Peyer's patch (tissue), 4 donors: ENCODE measurements at regions not wholly inside any gene's neighbourhood (a gene's known extent, or its start where the extent isn't known, plus 50 kb on each side); places are given as distances from the start of the nearest gene placed in this dataset.

Source experiments
- DNase-seq, 3 donors: peaks; one replicate each; pipeline ENCODE4 v3.0.0-alpha.2; 2017 to 2019
- H3K27ac ChIP-seq, 4 donors: fragments of 200-600 bp; sonication (generic); one replicate each; pipeline ENCODE4 v1.5.1; 2016 to 2019
- H3K27me3 ChIP-seq, 2 donors: fragments of 200-600 bp; sonication (generic); one replicate each; pipeline ENCODE4 v1.5.1; 2019
- H3K36me3 ChIP-seq, 3 donors: fragments of 200-600 bp; sonication (generic); one replicate each; pipeline ENCODE4 v1.5.1; 2016 to 2019
- H3K4me1 ChIP-seq, 4 donors: fragments of 200-600 bp; sonication (generic); one replicate each; pipeline ENCODE4 v1.5.1; 2016 to 2019
- H3K4me3 ChIP-seq, 4 donors: fragments of 200-600 bp; sonication (generic); 1 replicate in 3 of 4; 2 replicates in 1 of 4; pipeline ENCODE4 v1.5.1; 2016 to 2019; ENCODE audit warnings: mild to moderate bottlenecking in 1 of 4
- H3K9me3 ChIP-seq, 4 donors: fragments of 200-600 bp; sonication (generic); one replicate each; pipeline ENCODE4 v1.5.1; 2016 to 2019; ENCODE audit warnings: mild to moderate bottlenecking in 1 of 4
- POLR2A ChIP-seq, 2 donors: fragments of 450-650 bp; IDR thresholded peaks; one replicate each; pipeline ENCODE4 v1.5.1; 2017; ENCODE audit warnings: antibody characterized with exemption in 2 of 2, mild to moderate bottlenecking in 2 of 2, moderate library complexity in 2 of 2
- TF ChIP-seq, protein P1 (sequence below), 6 experiments: fragments of 450-650 bp in 4 of 6; fragments of 200-600 bp in 2 of 6; sonication (generic) in 1 of 6; IDR thresholded peaks; one replicate each; pipeline ENCODE4 v1.5.1; 2017 to 2019; ENCODE audit warnings: antibody characterized with exemption in 6 of 6, mild to moderate bottlenecking in 3 of 6, moderate library complexity in 1 of 6

DNA sequence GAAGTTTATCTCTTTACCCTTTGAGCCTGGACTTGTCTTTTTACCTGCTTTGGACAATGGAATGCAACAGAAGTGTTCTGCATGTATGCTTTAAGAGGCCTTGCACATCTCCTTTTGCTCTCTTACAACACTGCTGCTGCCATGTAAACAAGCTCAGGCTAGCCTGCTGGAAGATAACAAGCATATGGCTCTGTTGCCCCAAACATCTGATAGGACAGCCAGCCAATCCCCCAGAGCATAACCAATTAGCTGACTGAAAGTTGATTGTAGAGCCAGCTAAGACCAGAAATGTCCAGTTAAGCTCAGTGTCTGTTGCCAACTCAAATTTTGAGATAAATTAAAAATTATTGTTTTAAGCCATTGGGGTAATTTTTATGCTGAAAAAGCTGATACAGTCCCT is 510.6 kb upstream of the CNKSR2 start:
- H3K4me1 ChIP-seq, result no peaks in the 10 kb centered on the region
- H3K27me3 ChIP-seq, result no peaks in the 10 kb centered on the region
- no peak for DNase-seq
- no peaks in the 10 kb centered on the region for H3K36me3 ChIP-seq
- H3K9me3 ChIP-seq, result peaks cover 0 to 9% (median 0%) of the 10 kb centered on the region in 4 donors
- no peak overlapping the region for H3K27ac ChIP-seq
- H3K4me3 ChIP-seq, result no peak overlapping the region
- no peak for TF ChIP-seq POLR2A (IDR thresholded peaks at IDR 0.05)
- TF ChIP-seq, protein P1, sequence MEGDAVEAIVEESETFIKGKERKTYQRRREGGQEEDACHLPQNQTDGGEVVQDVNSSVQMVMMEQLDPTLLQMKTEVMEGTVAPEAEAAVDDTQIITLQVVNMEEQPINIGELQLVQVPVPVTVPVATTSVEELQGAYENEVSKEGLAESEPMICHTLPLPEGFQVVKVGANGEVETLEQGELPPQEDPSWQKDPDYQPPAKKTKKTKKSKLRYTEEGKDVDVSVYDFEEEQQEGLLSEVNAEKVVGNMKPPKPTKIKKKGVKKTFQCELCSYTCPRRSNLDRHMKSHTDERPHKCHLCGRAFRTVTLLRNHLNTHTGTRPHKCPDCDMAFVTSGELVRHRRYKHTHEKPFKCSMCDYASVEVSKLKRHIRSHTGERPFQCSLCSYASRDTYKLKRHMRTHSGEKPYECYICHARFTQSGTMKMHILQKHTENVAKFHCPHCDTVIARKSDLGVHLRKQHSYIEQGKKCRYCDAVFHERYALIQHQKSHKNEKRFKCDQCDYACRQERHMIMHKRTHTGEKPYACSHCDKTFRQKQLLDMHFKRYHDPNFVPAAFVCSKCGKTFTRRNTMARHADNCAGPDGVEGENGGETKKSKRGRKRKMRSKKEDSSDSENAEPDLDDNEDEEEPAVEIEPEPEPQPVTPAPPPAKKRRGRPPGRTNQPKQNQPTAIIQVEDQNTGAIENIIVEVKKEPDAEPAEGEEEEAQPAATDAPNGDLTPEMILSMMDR (IDR thresholded peaks at IDR 0.05), result no peak

DNA sequence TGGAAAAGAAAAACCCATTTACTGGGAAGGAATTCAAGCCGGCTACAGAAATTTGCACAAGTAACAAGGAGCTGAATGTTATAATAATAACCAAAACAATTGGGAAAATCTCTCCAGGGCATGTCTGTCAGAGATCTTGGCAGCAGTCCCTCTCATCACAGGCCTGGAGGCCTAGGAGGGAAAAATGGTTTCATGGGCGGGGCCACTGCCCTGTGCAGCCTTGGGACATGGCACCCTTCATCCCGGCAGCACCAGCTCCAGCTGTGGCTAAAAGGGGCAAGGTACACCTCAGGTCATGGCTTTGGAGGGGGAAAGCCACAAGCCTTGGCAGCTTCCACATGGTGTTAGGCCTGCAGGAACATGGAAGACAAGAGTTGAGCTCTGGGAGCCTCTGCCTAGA is 513.1 kb upstream of the CNKSR2 start:
- no peaks in the 10 kb centered on the region for H3K4me1 ChIP-seq
- H3K36me3 ChIP-seq, result no peaks in the 10 kb centered on the region
- H3K4me3 ChIP-seq, result no peak overlapping the region
- no peak overlapping the region for H3K27ac ChIP-seq
- TF ChIP-seq POLR2A (IDR thresholded peaks at IDR 0.05), result no peak
- TF ChIP-seq, protein P1 (IDR thresholded peaks at IDR 0.05), result no peak
- peaks cover 0 to 9% (median 0%) of the 10 kb centered on the region in 4 donors for H3K9me3 ChIP-seq
- H3K27me3 ChIP-seq, result no peaks in the 10 kb centered on the region
- DNase-seq, result no peak

DNA sequence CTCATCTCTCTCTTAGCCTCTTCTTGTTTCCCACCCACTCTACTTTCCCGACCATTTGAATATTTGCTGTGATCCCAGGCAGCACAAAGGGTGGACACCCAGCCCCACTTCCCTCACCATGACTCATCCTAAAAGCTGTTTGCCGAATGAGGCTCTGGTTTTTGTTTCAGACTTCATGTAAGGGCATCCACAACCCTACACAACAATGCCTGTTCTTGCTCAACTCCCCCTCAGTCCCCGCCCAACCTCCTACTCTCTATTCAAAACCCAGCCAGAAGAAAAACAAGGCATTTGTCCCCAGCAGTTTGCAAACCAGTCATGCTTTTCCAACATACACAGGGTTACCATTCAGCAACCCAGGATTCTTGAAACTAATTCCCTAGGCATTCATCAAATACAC is 516.5 kb upstream of the CNKSR2 start:
- peaks cover 0 to 9% (median 0%) of the 10 kb centered on the region in 4 donors for H3K9me3 ChIP-seq
- no peaks in the 10 kb centered on the region for H3K36me3 ChIP-seq
- no peak overlapping the region for H3K4me3 ChIP-seq
- no peak for DNase-seq
- H3K27ac ChIP-seq, result no peak overlapping the region
- no peaks in the 10 kb centered on the region for H3K4me1 ChIP-seq
- H3K27me3 ChIP-seq, result no peaks in the 10 kb centered on the region
- TF ChIP-seq, protein P1 (IDR thresholded peaks at IDR 0.05), result no peak
- TF ChIP-seq POLR2A (IDR thresholded peaks at IDR 0.05), result no peak

DNA sequence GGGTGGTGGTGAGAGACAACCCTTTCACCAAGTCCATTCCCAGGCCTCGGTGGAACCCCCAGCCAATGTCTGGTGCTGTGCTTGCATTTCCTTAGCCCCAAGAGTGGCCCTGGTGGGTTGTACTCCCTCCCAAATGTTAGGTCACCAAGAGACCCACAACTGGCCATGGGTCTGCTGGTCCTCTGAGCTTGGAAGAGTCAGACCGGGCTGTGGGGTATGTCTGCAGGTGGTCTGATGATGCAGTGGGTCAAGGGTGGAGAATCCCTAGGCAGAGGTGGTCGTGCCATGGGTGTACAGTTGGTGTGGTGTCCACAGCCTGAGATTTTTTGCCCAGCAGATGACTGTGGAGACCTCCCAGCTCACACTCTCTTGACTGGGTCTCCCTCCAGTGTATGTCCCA is 535.7 kb upstream of the CNKSR2 start:
- Histone ChIP-seq H3K9me3 (no peaks in the 10 kb centered on the region), H3K4me3 (no peak overlapping the region), H3K4me1 (no peaks in the 10 kb centered on the region), H3K27me3 (no peaks in the 10 kb centered on the region), H3K27ac (no peak overlapping the region), H3K36me3 (no peaks in the 10 kb centered on the region)
- TF ChIP-seq, protein P1 (IDR thresholded peaks at IDR 0.05), result no peak
- no peak for TF ChIP-seq POLR2A (IDR thresholded peaks at IDR 0.05)
- DNase-seq, result no peak

DNA sequence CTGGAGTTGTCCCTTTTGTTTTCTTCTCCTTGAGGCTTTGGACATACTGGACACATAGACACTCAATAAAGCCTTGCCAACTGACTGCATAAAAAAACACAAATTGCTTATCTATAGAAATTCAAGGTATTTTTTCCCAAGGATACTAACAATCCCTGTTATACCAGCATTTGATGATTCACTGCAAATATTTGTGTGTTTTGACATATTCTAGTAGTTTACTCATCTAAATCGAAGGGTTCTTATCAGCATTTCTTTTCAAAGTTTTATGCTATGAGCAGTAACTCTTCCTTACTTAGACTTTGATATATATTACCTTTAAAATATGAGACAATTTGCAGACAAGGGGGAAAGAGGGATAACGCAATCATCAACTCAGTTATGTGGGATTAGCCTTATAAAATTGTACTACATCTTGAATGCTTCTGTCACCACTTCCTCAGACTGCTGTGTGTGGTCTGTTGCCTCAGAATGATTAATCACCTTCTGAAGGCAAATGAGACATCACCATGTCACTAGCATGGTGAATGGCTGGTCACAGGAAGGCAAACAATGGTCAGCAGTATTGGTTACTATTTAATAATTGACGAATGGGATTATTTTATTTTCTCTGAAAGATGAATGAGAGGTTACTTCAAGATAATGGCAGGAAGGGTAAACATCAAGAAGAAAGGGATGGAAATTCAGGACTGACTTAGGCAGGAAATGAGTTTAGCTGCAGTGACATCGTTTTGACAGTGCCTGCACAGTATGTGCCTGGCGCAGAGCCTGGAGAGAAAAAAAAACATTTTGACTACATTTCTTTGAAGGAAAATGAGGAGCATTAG is 544.3 kb upstream of the CNKSR2 start:
- H3K27me3 ChIP-seq, result no peaks in the 10 kb centered on the region
- DNase-seq, result no peak
- no peaks in the 10 kb centered on the region for H3K36me3 ChIP-seq
- no peaks in the 10 kb centered on the region for H3K9me3 ChIP-seq
- H3K4me1 ChIP-seq, result no peaks in the 10 kb centered on the region
- H3K27ac ChIP-seq, result no peak overlapping the region
- no peak overlapping the region for H3K4me3 ChIP-seq
- no peak for TF ChIP-seq POLR2A (IDR thresholded peaks at IDR 0.05)
- TF ChIP-seq, protein P1 (IDR thresholded peaks at IDR 0.05), result no peak
